HFFc6 (cell line): ENCODE measurements at regions not wholly inside any gene's neighbourhood (a gene's known extent, or its start where the extent isn't known, plus 50 kb on each side); places are given as distances from the start of the nearest gene placed in this dataset.

Source experiments
- DNase-seq: peaks from one replicate; pipeline ENCODE4 v3.0.0-alpha.2; 2018
- H3K27ac Mint-ChIP-seq: 2 replicates; pipeline ENCODE4 v1.8.0; 2020; ENCODE audit warnings: mild to moderate bottlenecking, mixed read lengths
- H3K27me3 Mint-ChIP-seq: 2 replicates; pipeline ENCODE4 v1.8.0; 2021; ENCODE audit warnings: mild to moderate bottlenecking, moderate library complexity, mixed read lengths; ENCODE audit not compliant: insufficient read depth
- H3K36me3 Mint-ChIP-seq: 2 replicates; pipeline ENCODE4 v1.8.0; 2021; ENCODE audit warnings: low read depth, mixed read lengths
- H3K4me1 Mint-ChIP-seq: 2 replicates; pipeline ENCODE4 v1.8.0; 2020; ENCODE audit warnings: low read depth, mixed read lengths
- H3K4me3 Mint-ChIP-seq: 2 replicates; pipeline ENCODE4 v1.8.0; 2020; ENCODE audit warnings: mild to moderate bottlenecking, moderate library complexity, mixed read lengths
- H3K9me3 Mint-ChIP-seq: 2 replicates; pipeline ENCODE4 v1.8.0; 2020; ENCODE audit warnings: mild to moderate bottlenecking, mixed read lengths
- CTCF ChIP-seq: fragments of 200-600 bp; sonication (generic); IDR thresholded peaks from 2 replicates; pipeline ENCODE4 v1.5.0; 2021; ENCODE audit warnings: antibody characterized with exemption, mild to moderate bottlenecking

GRCh38 chr15:53875711-53876110 lies 102.5 kb upstream of the UNC13C start:
- no peak for TF ChIP-seq CTCF
- Mint-ChIP-seq H3K36me3 (no peaks in the 10 kb centered on the region; the same call in 1 of the 2 replicates), H3K4me1 (no peaks in the 10 kb centered on the region), H3K9me3 (peaks cover 45% of the 10 kb centered on the region), H3K27ac (no peak overlapping the region), H3K27me3 (no peaks in the 10 kb centered on the region), H3K4me3 (no peak overlapping the region)
- no peak for DNase-seq

- no peak for DNase-seq
- H3K4me1 Mint-ChIP-seq: no peaks in the 10 kb centered on the region
- H3K27me3 Mint-ChIP-seq: no peaks in the 10 kb centered on the region
- peaks cover 43% of the 10 kb centered on the region for H3K9me3 Mint-ChIP-seq
- no peak overlapping the region for H3K27ac Mint-ChIP-seq
- H3K36me3 Mint-ChIP-seq: no peaks in the 10 kb centered on the region; the same call in 1 of the 2 replicates
- TF ChIP-seq CTCF: no peak
- H3K4me3 Mint-ChIP-seq: no peak overlapping the region
Observed at GRCh38 chr15:53875139-53875538, 103.1 kb upstream of the UNC13C start.

- H3K27me3 Mint-ChIP-seq: no peaks in the 10 kb centered on the region
- DNase-seq: no peak
- H3K36me3 Mint-ChIP-seq: no peaks in the 10 kb centered on the region; the same call in 1 of the 2 replicates
- H3K4me3 Mint-ChIP-seq: no peak overlapping the region
- H3K9me3 Mint-ChIP-seq: peaks cover 41% of the 10 kb centered on the region
- H3K4me1 Mint-ChIP-seq: no peaks in the 10 kb centered on the region
- H3K27ac Mint-ChIP-seq: no peak overlapping the region
- TF ChIP-seq CTCF: no peak
Observed at GRCh38 chr15:53872410-53872809, 105.8 kb upstream of the UNC13C start.

GRCh38 chr15:53869806-53870073 lies 108.5 kb upstream of the UNC13C start:
- no peak for DNase-seq
- Mint-ChIP-seq H3K27me3 (no peaks in the 10 kb centered on the region), H3K9me3 (peaks cover 52% of the 10 kb centered on the region), H3K36me3 (no peaks in the 10 kb centered on the region; the same call in 1 of the 2 replicates), H3K27ac (no peak overlapping the region), H3K4me3 (no peak overlapping the region), H3K4me1 (no peaks in the 10 kb centered on the region)
- no peak for TF ChIP-seq CTCF

- Mint-ChIP-seq H3K27me3 (no peaks in the 10 kb centered on the region), H3K9me3 (peaks cover 57% of the 10 kb centered on the region), H3K36me3 (no peaks in the 10 kb centered on the region; the same call in 1 of the 2 replicates), H3K4me1 (no peaks in the 10 kb centered on the region), H3K4me3 (no peak overlapping the region), H3K27ac (no peak overlapping the region)
- peak; percentile 1 for DNase-seq
- TF ChIP-seq CTCF: peak; percentile 32; the same call in 1 of the 2 replicates
Observed at GRCh38 chr15:53869044-53869805, 109.0 kb upstream of the UNC13C start.
